Neuronal stem cell (in vitro differentiated cells): ENCODE measurements at regions not wholly inside any gene's neighbourhood (a gene's known extent, or its start where the extent isn't known, plus 50 kb on each side); places are given as distances from the start of the nearest gene placed in this dataset.
"Not testable (repeated sequence)": the region's sequence is repeated elsewhere in the genome, so short reads cannot be mapped to it uniquely, and the experiment has no call there.

Experiments
- DNase-seq: peaks from one replicate; pipeline ENCODE4 v3.0.0-alpha.2; 2013; ENCODE audit warnings: low spot score
- H2AFZ ChIP-seq: one replicate; pipeline ENCODE4 v1.6.1; 2013; ENCODE audit warnings: mild to moderate bottlenecking, low read length, inconsistent platforms
- H2AK5ac ChIP-seq: 2 replicates; pipeline ENCODE4 v1.6.1; 2013; ENCODE audit warnings: low read depth, mild to moderate bottlenecking, inconsistent platforms, low read length, moderate library complexity, mixed read lengths
- H2BK120ac ChIP-seq: 2 replicates; pipeline ENCODE4 v1.6.1; 2013; ENCODE audit warnings: low read depth, mild to moderate bottlenecking, inconsistent platforms, low read length, moderate library complexity, mixed read lengths
- H2BK12ac ChIP-seq: one replicate; pipeline ENCODE4 v1.6.1; 2013; ENCODE audit warnings: low read length, inconsistent platforms
- H2BK15ac ChIP-seq: 2 replicates; pipeline ENCODE4 v1.6.1; 2013; ENCODE audit warnings: mild to moderate bottlenecking, low read length, inconsistent platforms, mixed read lengths
- H2BK5ac ChIP-seq: one replicate; pipeline ENCODE4 v1.6.1; 2013; ENCODE audit warnings: inconsistent platforms, mild to moderate bottlenecking, low read length, moderate library complexity
- H3K14ac ChIP-seq: one replicate; pipeline ENCODE4 v1.6.1; 2013; ENCODE audit warnings: low read length, inconsistent platforms
- H3K18ac ChIP-seq: 2 replicates; pipeline ENCODE4 v1.6.1; 2013; ENCODE audit warnings: low read length, inconsistent platforms
- H3K23ac ChIP-seq: 2 replicates; pipeline ENCODE4 v1.6.1; 2013; ENCODE audit warnings: low read depth, mild to moderate bottlenecking, mixed read lengths, low read length, inconsistent platforms; ENCODE audit not compliant: poor library complexity
- H3K27ac ChIP-seq: replicated peaks from 3 replicates; pipeline ENCODE4 v1.5.1; 2013; ENCODE audit warnings: low read length, inconsistent platforms
- H3K27me3 ChIP-seq, 3 experiments: 2 replicates each; pipeline ENCODE4 v1.6.1; 2013; ENCODE audit warnings: low read length in 3 of 3, mild to moderate bottlenecking in 2 of 3, inconsistent platforms in 1 of 3, low read depth in 1 of 3, mixed read lengths in 1 of 3, moderate library complexity in 1 of 3; ENCODE audit not compliant: control insufficient read depth in 3 of 3, insufficient read depth in 3 of 3
- H3K36me3 ChIP-seq, 2 donors: replicated peaks in 1 of 2; 2 replicates each; pipeline ENCODE4 v1.6.1; 2013; ENCODE audit warnings: low read length in 2 of 2; ENCODE audit not compliant: control insufficient read depth in 2 of 2, insufficient read depth in 2 of 2
- H3K4ac ChIP-seq: 2 replicates; pipeline ENCODE4 v1.6.1; 2013; ENCODE audit warnings: inconsistent platforms, mild to moderate bottlenecking, low read length, moderate library complexity
- H3K4me1 ChIP-seq, 2 donors: 1 replicate in 1 of 2; 2 replicates in 1 of 2; pipeline ENCODE4 v1.6.1; 2013; ENCODE audit warnings: low read length in 2 of 2, low read depth in 1 of 2; ENCODE audit not compliant: control insufficient read depth in 2 of 2, insufficient read depth in 1 of 2
- H3K4me2 ChIP-seq: one replicate; pipeline ENCODE4 v1.6.1; 2013; ENCODE audit warnings: mild to moderate bottlenecking, low read length, inconsistent platforms; ENCODE audit not compliant: insufficient read depth, poor library complexity, severe bottlenecking
- H3K4me3 ChIP-seq, 2 donors: 2 replicates each; pipeline ENCODE4 v1.5.1; 2013; ENCODE audit warnings: low read length in 2 of 2, mild to moderate bottlenecking in 2 of 2, inconsistent platforms in 1 of 2, moderate library complexity in 1 of 2
- H3K79me1 ChIP-seq: one replicate; pipeline ENCODE4 v1.6.1; 2013; ENCODE audit warnings: low read depth, mild to moderate bottlenecking, inconsistent platforms, low read length, moderate library complexity
- H3K9ac ChIP-seq: one replicate; pipeline ENCODE4 v1.6.1; 2013; ENCODE audit warnings: mild to moderate bottlenecking, low read depth, low read length, inconsistent platforms; ENCODE audit not compliant: poor library complexity
- H3K9me3 ChIP-seq, 2 donors: replicated peaks in 1 of 2; 2 replicates each; pipeline versions ENCODE3 to v1.6.1; 2013; ENCODE audit warnings: low read length in 2 of 2, mild to moderate bottlenecking in 2 of 2, inconsistent platforms in 1 of 2, low read depth in 1 of 2, mixed read lengths in 1 of 2, moderate library complexity in 1 of 2; ENCODE audit not compliant: control insufficient read depth in 2 of 2, insufficient read depth in 1 of 2
- H4K8ac ChIP-seq: one replicate; pipeline ENCODE4 v1.6.1; 2013; ENCODE audit warnings: low read depth, mild to moderate bottlenecking, inconsistent platforms, low read length, moderate library complexity
- H4K91ac ChIP-seq: one replicate; pipeline ENCODE4 v1.6.1; 2013; ENCODE audit warnings: low read length, low read depth, mild to moderate bottlenecking, inconsistent platforms; ENCODE audit not compliant: poor library complexity
- WGBS, 2 donors: extraction: QIAGEN DNeasy Blood & Tissue Kit; methylation state at CpG; one replicate each; pipeline ENCODE4 v1.1.7; 2013; ENCODE audit warnings: missing lambda C conversion rate in 2 of 2, mixed read lengths in 1 of 2; ENCODE audit not compliant: insufficient read length in 2 of 2, insufficient replicate concordance in 1 of 2; ENCODE audit errors: extremely low coverage in 2 of 2; 5-methylcytosine and 5-hydroxymethylcytosine counted together

DNA sequence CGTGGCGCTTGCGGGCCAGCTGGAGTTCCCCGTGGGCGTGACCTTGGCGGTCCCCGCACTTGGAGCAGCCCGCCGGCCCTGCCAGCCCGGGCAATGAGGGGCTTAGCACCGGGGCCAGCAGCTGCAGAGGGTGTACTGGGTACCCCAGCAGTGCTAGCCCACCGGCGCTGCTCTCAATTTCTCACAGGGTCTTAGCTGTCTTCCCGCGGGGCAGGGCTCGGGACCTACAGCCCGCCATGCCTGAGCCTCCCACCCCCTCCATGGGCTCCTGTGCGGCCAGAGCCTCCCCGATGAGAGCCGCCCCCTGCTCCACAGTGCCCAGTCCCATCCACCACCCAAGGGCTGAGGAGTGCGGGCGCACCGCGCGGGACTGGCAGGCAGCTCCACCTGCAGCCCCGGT is 94.0 kb upstream of the NIPBL start:
- H3K27ac ChIP-seq, DNase-seq, H2BK5ac ChIP-seq, H3K9ac ChIP-seq, H2AFZ ChIP-seq, H3K4ac ChIP-seq, H3K4me3 ChIP-seq, H4K8ac ChIP-seq, H3K9me3 ChIP-seq, H3K36me3 ChIP-seq, H3K23ac ChIP-seq, H2AK5ac ChIP-seq, H2BK120ac ChIP-seq, H4K91ac ChIP-seq, H3K18ac ChIP-seq, H2BK15ac ChIP-seq, H2BK12ac ChIP-seq, H3K4me1 ChIP-seq, H3K27me3 ChIP-seq, H3K14ac ChIP-seq, H3K79me1 ChIP-seq, H3K4me2 ChIP-seq: not testable (repeated sequence)
- WGBS, 2 donors: no CpG with 5 or more reads among the region's 26 CpGs

- H4K8ac ChIP-seq: no peak overlapping the region
- no peak for DNase-seq
- no peak overlapping the region for H2BK5ac ChIP-seq
- no peak overlapping the region for H3K4ac ChIP-seq
- H3K4me1 ChIP-seq: no peaks in the 10 kb centered on the region
- no peak overlapping the region for H3K9ac ChIP-seq
- H3K27me3 ChIP-seq: peaks cover 0 to 3% (median 0%) of the 10 kb centered on the region in 3 experiments
- H3K18ac ChIP-seq: no peak overlapping the region
- no peak overlapping the region for H2AK5ac ChIP-seq
- H3K14ac ChIP-seq: no peak overlapping the region
- no peaks in the 10 kb centered on the region for H3K9me3 ChIP-seq
- no peak overlapping the region for H3K23ac ChIP-seq
- no peak overlapping the region for H3K4me2 ChIP-seq
- no peak overlapping the region for H2BK12ac ChIP-seq
- H3K79me1 ChIP-seq: no peaks in the 10 kb centered on the region
- no peak overlapping the region for H2BK120ac ChIP-seq
- H2AFZ ChIP-seq: no peak overlapping the region
- H3K4me3 ChIP-seq: no peak overlapping the region
- no CpG with 5 or more reads among the region's 1 CpG for WGBS, 2 donors
- H3K27ac ChIP-seq: no peak overlapping the region
- no peak overlapping the region for H2BK15ac ChIP-seq
- no peaks in the 10 kb centered on the region for H3K36me3 ChIP-seq
- H4K91ac ChIP-seq: no peak overlapping the region
These were observed 90.0 kb upstream of the NIPBL start for GRCh38 chr5:36786448-36787012.

DNA sequence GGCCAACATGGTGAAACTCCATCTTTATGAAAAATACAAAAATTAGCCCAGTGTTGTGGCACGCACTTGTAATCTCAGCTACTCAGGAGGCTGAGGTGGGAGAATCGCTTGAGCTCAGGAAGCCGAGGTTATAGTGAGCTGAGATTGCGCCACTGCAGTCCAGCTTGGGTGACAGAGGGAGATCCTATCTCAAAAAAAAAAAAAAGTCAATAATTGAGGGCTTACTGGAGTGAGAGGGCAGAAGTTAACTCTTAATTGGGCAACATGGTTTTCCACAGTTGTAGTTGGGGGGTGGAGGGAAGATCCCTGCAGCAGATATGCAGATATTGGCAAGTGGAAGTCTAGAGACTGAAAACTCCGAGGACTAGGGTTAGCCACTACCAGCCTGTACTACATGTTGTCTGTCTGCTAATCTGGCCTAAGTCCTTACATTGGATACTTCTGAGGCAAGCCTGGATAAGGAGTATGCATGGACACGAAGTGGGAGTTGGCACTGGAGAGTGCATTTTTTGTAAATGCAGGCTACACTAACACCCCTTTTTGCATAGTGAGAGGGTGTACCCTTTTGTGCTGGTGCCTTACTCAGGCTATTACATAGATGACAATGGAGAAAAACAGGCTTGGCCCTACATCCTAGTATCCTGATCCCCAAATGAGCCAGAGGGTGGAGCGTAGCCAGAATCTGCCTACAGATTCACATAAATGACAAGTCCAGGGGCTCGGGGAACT is 89.0 kb upstream of the NIPBL start:
- H2BK15ac ChIP-seq: no peak overlapping the region
- no peak overlapping the region for H4K8ac ChIP-seq
- no peak overlapping the region for H2BK5ac ChIP-seq
- H2AK5ac ChIP-seq: no peak overlapping the region
- no peak overlapping the region for H2AFZ ChIP-seq
- no peak overlapping the region for H2BK120ac ChIP-seq
- no peak overlapping the region for H3K18ac ChIP-seq
- DNase-seq: no peak
- peaks cover 0 to 3% (median 0%) of the 10 kb centered on the region in 3 experiments for H3K27me3 ChIP-seq
- H3K9ac ChIP-seq: no peak overlapping the region
- H2BK12ac ChIP-seq: no peak overlapping the region
- no peak overlapping the region for H3K4ac ChIP-seq
- H3K36me3 ChIP-seq: no peaks in the 10 kb centered on the region
- no peak overlapping the region for H3K23ac ChIP-seq
- H3K14ac ChIP-seq: no peak overlapping the region
- no peaks in the 10 kb centered on the region for H3K4me1 ChIP-seq
- WGBS, 2 donors: no CpG with 5 or more reads among the region's 8 CpGs
- H4K91ac ChIP-seq: no peak overlapping the region
- no peaks in the 10 kb centered on the region for H3K79me1 ChIP-seq
- no peak overlapping the region for H3K4me3 ChIP-seq
- no peaks in the 10 kb centered on the region for H3K9me3 ChIP-seq
- H3K4me2 ChIP-seq: no peak overlapping the region
- H3K27ac ChIP-seq: no peak overlapping the region

DNA sequence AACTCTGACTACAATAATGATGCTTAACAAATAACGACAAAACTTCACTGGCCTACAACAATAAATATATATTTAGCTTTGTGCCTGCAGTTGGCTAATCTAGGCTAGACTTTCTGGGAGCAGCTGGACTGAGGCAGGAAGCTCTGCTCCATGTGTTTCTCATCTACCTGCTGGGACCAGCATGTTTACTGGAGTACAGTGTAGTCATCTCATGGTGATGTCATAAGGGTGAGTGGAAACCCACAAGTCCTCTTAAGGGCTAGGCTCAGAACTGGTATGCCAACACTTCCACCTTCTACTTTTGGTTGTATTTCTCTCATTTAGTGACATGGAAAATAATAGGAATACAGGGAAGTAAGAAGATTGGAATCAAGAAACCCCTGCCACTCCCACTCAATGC is 85.7 kb upstream of the NIPBL start:
- no peak overlapping the region for H3K18ac ChIP-seq
- WGBS, 2 donors: no CpG with 5 or more reads among the region's 1 CpG
- H2BK12ac ChIP-seq: no peak overlapping the region

More for the DNA sequence above, 85.7 kb upstream of the NIPBL start:
- Histone ChIP-seq H3K36me3 (no peaks in the 10 kb centered on the region), H4K91ac (no peak overlapping the region), H2AK5ac (no peak overlapping the region), H3K4me2 (no peak overlapping the region), H3K4me1 (no peaks in the 10 kb centered on the region), H3K4ac (no peak overlapping the region), H3K9ac (no peak overlapping the region), H2AFZ (no peak overlapping the region), H3K4me3 (no peak overlapping the region), H3K9me3 (no peaks in the 10 kb centered on the region), H3K79me1 (no peaks in the 10 kb centered on the region), H3K23ac (no peak overlapping the region), H2BK5ac (no peak overlapping the region), H3K27me3 (peaks cover 0 to 1% (median 0%) of the 10 kb centered on the region in 3 experiments), H3K27ac (no peak overlapping the region), H3K14ac (no peak overlapping the region), H4K8ac (no peak overlapping the region), H2BK15ac (no peak overlapping the region), H2BK120ac (no peak overlapping the region)
- no peak for DNase-seq
